HCT116 (cell line): ENCODE measurements at regions not wholly inside any gene's neighbourhood (a gene's known extent, or its start where the extent isn't known, plus 50 kb on each side); places are given as distances from the start of the nearest gene placed in this dataset.

Source experiments
- ATAC-seq: fragments of 200-7000 bp; cut with Tn5 transposase; 2 replicates; pipeline ENCODE4 v1.9.1; 2020; ENCODE audit warnings: mild to moderate bottlenecking, moderate library complexity
- BruUV-seq: library from RNA; stranded (reverse); fragments of 400-500 nt; replicated peaks from 2 replicates; lab custom pipeline; 2021; lab: Mats Ljungman, UMichigan
- CTCF ChIA-PET: fragments of 300-600 bp; sonication (Branson Sonifier 250); formaldehyde crosslinking; loops from one replicate; lab custom pipeline; 2021; ENCODE audit warnings: antibody characterized with exemption; lab: Charles Lee
- POLR2A ChIA-PET: fragments of 300-600, 350-600 bp; sonication (Branson Sonifier 250); formaldehyde crosslinking; loops from one replicate; lab custom pipeline; 2021; ENCODE audit warnings: antibody characterized with exemption; lab: Charles Lee
- RAD21 ChIA-PET, 2 experiments: fragments of 300-600 bp; sonication (Branson Sonifier 250); formaldehyde crosslinking; loops; one replicate each; lab custom pipeline; 2023; ENCODE audit warnings: low total read pairs in 2 of 2; ENCODE audit not compliant: uncharacterized antibody in 2 of 2, unreplicated experiment in 2 of 2, low non-redundant PET in 1 of 2; lab: Charles Lee
- DNase-seq: peaks from one replicate; pipeline ENCODE4 v3.0.0-alpha.2; 2010; ENCODE audit warnings: low read depth, low spot score
- H2AFZ ChIP-seq: fragments of 200-600 bp; shearing (Covaris generic), sonication (generic); 2 replicates; pipeline ENCODE4 v1.6.1; 2017; ENCODE audit warnings: low read depth, mixed run types, mixed read lengths, antibody characterized with exemption, low read length; ENCODE audit not compliant: poor library complexity, severe bottlenecking
- H3K27ac ChIP-seq: 2 replicates; pipeline ENCODE4 v1.5.1; 2012; ENCODE audit warnings: low read depth, low read length
- H3K27me3 ChIP-seq: fragments of 200-600 bp; sonication (generic); 2 replicates; pipeline ENCODE4 v1.6.1; 2016; ENCODE audit warnings: mixed run types, low read length, mixed read lengths; ENCODE audit not compliant: insufficient read depth
- H3K36me3 ChIP-seq, 2 experiments: fragments of 200-500 bp in 1 of 2; fragments of 200-600 bp in 1 of 2; sonication (Bioruptor generic) in 1 of 2; sonication (generic) in 1 of 2; 2 replicates each; pipeline versions ENCODE4 v1.5.1 to v1.6.1; 2014 to 2016; ENCODE audit warnings: low read length in 2 of 2, inconsistent platforms in 1 of 2, mixed read lengths in 1 of 2, mixed run types in 1 of 2; ENCODE audit not compliant: insufficient read depth in 2 of 2, control insufficient read depth in 1 of 2
- H3K4me1 ChIP-seq, 2 experiments: fragments of 200-600 bp in 1 of 2; sonication (generic) in 1 of 2; 2 replicates each; pipeline versions ENCODE4 v1.5.1 to v1.6.1; 2012 to 2017; ENCODE audit warnings: low read length in 2 of 2, inconsistent platforms in 1 of 2, mild to moderate bottlenecking in 1 of 2, mixed read lengths in 1 of 2, mixed run types in 1 of 2, moderate library complexity in 1 of 2; ENCODE audit not compliant: insufficient read depth in 2 of 2, control insufficient read depth in 1 of 2
- H3K4me2 ChIP-seq: fragments of 200-600 bp; sonication (generic); 2 replicates; pipeline ENCODE4 v1.6.1; 2017; ENCODE audit warnings: mixed run types, low read length, mixed read lengths
- H3K4me3 ChIP-seq, 2 experiments: fragments of 200-600 bp in 1 of 2; sonication (generic) in 1 of 2; replicated peaks in 1 of 2; 2 replicates each; pipeline ENCODE4 v1.5.1; 2011 to 2016; ENCODE audit warnings: low read length in 2 of 2, control low read depth in 1 of 2, low read depth in 1 of 2, mild to moderate bottlenecking in 1 of 2, mixed read lengths in 1 of 2, mixed run types in 1 of 2
- H3K79me2 ChIP-seq: fragments of 200-600 bp; sonication (generic); 2 replicates; pipeline ENCODE4 v1.6.1; 2017; ENCODE audit warnings: mild to moderate bottlenecking, mixed run types, low read length, moderate library complexity, mixed read lengths; ENCODE audit not compliant: insufficient read depth
- H3K9ac ChIP-seq: fragments of 200-600 bp; sonication (generic); 2 replicates; pipeline ENCODE4 v1.6.1; 2016; ENCODE audit warnings: low read length, mixed read lengths
- H3K9me2 ChIP-seq: fragments of 200-600 bp; sonication (generic), shearing (Covaris generic); 2 replicates; pipeline ENCODE4 v1.6.1; 2017; ENCODE audit warnings: mixed run types, mild to moderate bottlenecking, moderate library complexity; ENCODE audit not compliant: insufficient read depth
- H3K9me3 ChIP-seq, 2 experiments: fragments of 200-500 bp in 1 of 2; fragments of 200-600 bp in 1 of 2; sonication (Bioruptor generic) in 1 of 2; sonication (generic) in 1 of 2; 2 replicates each; pipeline ENCODE4 v1.6.1; 2014 to 2017; ENCODE audit warnings: low read length in 2 of 2, mixed read lengths in 2 of 2, inconsistent platforms in 1 of 2, low read depth in 1 of 2, mild to moderate bottlenecking in 1 of 2, mixed run types in 1 of 2, moderate library complexity in 1 of 2; ENCODE audit not compliant: control insufficient read depth in 1 of 2, insufficient read depth in 1 of 2
- H4K20me1 ChIP-seq: fragments of 200-600 bp; sonication (generic), shearing (Covaris generic); 2 replicates; pipeline ENCODE4 v1.6.1; 2017; ENCODE audit warnings: mixed run types, mild to moderate bottlenecking, moderate library complexity; ENCODE audit not compliant: insufficient read depth
- ATF3 ChIP-seq: IDR thresholded peaks from 2 replicates; pipeline ENCODE4 v1.6.1; 2012
- EZH2phosphoT487 ChIP-seq: fragments of 200-600 bp; IDR thresholded peaks from 2 replicates; pipeline ENCODE4 v1.6.1; 2018; ENCODE audit warnings: antibody characterized with exemption, borderline replicate concordance
- JUND ChIP-seq: IDR thresholded peaks from 2 replicates; pipeline ENCODE4 v1.6.1; 2012
- POLR2A ChIP-seq: IDR thresholded peaks from 2 replicates; pipeline ENCODE4 v1.7.0; 2011; ENCODE audit warnings: borderline replicate concordance; ENCODE audit not compliant: insufficient read depth, insufficient read length; ENCODE audit errors: extremely low read depth
- POLR2AphosphoS5 ChIP-seq: IDR thresholded peaks from 2 replicates; pipeline ENCODE4 v1.6.1; 2011; ENCODE audit warnings: mild to moderate bottlenecking, low read depth, low read length, moderate library complexity
- RAD21 ChIP-seq: IDR thresholded peaks from 2 replicates; pipeline ENCODE4 v1.6.1; 2012; ENCODE audit warnings: low read depth, mild to moderate bottlenecking
- SIN3A ChIP-seq: IDR thresholded peaks from 2 replicates; pipeline ENCODE4 v1.6.1; 2012; ENCODE audit warnings: low read depth
- SRF ChIP-seq: IDR thresholded peaks from 2 replicates; pipeline ENCODE4 v1.6.1; 2012; ENCODE audit warnings: low read depth
- ZBTB33 ChIP-seq: IDR thresholded peaks from 2 replicates; pipeline ENCODE4 v1.6.1; 2011; ENCODE audit warnings: mild to moderate bottlenecking, low read length, moderate library complexity; ENCODE audit not compliant: insufficient replicate concordance; ENCODE audit errors: extremely low read depth
- intact Hi-C: fragments of 100-400 bp; cut with micrococcal nuclease; formaldehyde crosslinking; loops from 2 replicates; pipeline ENCODE4 v1.10.0; 2022

- ChIA-PET RAD21 (no interaction called here), POLR2A (no interaction called here), CTCF (no interaction called here)
- ATAC-seq (no peak), DNase-seq (no peak)
- Histone ChIP-seq H3K9ac (no peak overlapping the region), H3K4me2 (no peak overlapping the region), H3K9me3 (no peaks in the 10 kb centered on the region), H2AFZ (no peak overlapping the region), H3K4me3 (no peak overlapping the region), H4K20me1 (no peaks in the 10 kb centered on the region), H3K27ac (no peak overlapping the region), H3K4me1 (no peaks in the 10 kb centered on the region), H3K36me3 (no peaks in the 10 kb centered on the region), H3K9me2 (no peaks in the 10 kb centered on the region; the same call in 1 of the 2 replicates), H3K27me3 (no peaks in the 10 kb centered on the region), H3K79me2 (no peaks in the 10 kb centered on the region)
- intact Hi-C loops = no loop called here
- TF ChIP-seq POLR2AphosphoS5 = no peak
- BruUV-seq = no TSS peak
Measured at GRCh38 chr6:141607956-141608355, 524.8 kb upstream of the GJE1 start.

DNA sequence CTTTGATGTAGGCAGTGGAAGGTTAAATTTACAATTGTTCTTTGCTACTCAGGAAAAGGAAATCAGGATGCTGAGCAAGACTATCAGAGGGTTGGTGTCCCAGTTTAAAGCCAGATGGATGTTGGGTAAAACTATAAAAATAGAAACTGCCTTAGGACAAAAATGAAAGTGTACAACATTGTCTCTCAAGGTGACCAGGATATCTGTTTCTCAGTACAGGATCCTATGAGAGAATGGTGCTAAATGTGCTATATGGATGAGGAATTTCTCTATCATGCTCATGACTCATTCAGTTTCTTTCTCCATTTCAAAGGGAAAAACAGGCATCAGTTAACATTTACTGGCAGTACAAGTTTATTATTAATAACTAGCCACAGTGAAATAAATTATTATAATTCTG is 534.2 kb upstream of the GJE1 start:
- intact Hi-C loops = no loop called here

DNA sequence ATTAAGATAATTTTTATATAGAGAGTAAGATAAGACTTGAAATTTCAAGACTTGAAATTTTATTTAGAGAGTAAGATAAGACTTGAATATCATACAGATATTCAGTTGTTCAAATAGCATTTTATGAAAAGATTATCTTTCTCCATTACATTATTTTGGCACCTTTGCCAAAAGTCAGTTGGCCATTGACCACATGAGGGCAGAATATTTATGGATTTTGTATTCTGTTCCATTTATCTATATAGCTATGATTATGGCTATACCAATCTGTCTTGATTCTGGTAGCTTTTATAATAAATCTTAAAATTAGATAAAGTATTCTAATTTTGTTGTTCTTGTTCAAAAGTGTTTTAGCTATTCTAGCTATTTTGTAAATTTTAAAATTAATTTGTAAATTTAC is 537.9 kb upstream of the GJE1 start:
- RAD21 ChIA-PET = no interaction called here
- TF ChIP-seq POLR2AphosphoS5 = no peak
- TF ChIP-seq JUND = no peak
- no peak for TF ChIP-seq EZH2phosphoT487
- TF ChIP-seq ATF3 = no peak
- no peak for TF ChIP-seq SRF
- no peak for TF ChIP-seq POLR2A
- peak; percentile 42 for TF ChIP-seq RAD21
- TF ChIP-seq ZBTB33 = no peak
- TF ChIP-seq SIN3A = no peak

More for the DNA sequence above, 534.2 kb upstream of the GJE1 start:
- Histone ChIP-seq H3K27ac (no peak overlapping the region), H3K4me1 (no peaks in the 10 kb centered on the region), H3K27me3 (no peaks in the 10 kb centered on the region), H3K9me2 (no peaks in the 10 kb centered on the region; the same call in 1 of the 2 replicates), H3K4me3 (no peak overlapping the region), H3K36me3 (no peaks in the 10 kb centered on the region), H3K79me2 (no peaks in the 10 kb centered on the region), H2AFZ (peak overlapping the region; percentile 69), H3K4me2 (no peak overlapping the region), H3K9ac (no peak overlapping the region), H3K9me3 (no peaks in the 10 kb centered on the region), H4K20me1 (no peaks in the 10 kb centered on the region)
- ChIA-PET POLR2A (no interaction called here), CTCF (no interaction called here), RAD21 (no interaction called here)
- ATAC-seq (no peak), DNase-seq (no peak)
- TF ChIP-seq JUND = no peak
- BruUV-seq = no TSS peak

More for the DNA sequence above, 537.9 kb upstream of the GJE1 start:
- Histone ChIP-seq H4K20me1 (no peaks in the 10 kb centered on the region), H3K27ac (no peak overlapping the region), H3K9ac (no peak overlapping the region), H3K79me2 (no peaks in the 10 kb centered on the region), H3K9me3 (no peaks in the 10 kb centered on the region), H3K4me3 (no peak overlapping the region), H3K27me3 (no peaks in the 10 kb centered on the region), H3K4me1 (no peaks in the 10 kb centered on the region), H3K36me3 (no peaks in the 10 kb centered on the region), H2AFZ (peak overlapping the region; percentile 38), H3K9me2 (no peaks in the 10 kb centered on the region; the same call in 1 of the 2 replicates), H3K4me2 (no peak overlapping the region)
- no peak for ATAC-seq
- ChIA-PET POLR2A (no interaction called here), CTCF (interaction anchor here (0.7 to 1.4 kb wide), 4 partner anchors 17 to 286 kb away, joined by 3 to 7 read pairs (median 4); no protein-coding TSS in a partner anchor)
- BruUV-seq = no TSS peak
- DNase-seq = no peak
- intact Hi-C loops = no loop called here
